GM18502 (cell line): ENCODE measurements at regions not wholly inside any gene's neighbourhood (a gene's known extent, or its start where the extent isn't known, plus 50 kb on each side); places are given as distances from the start of the nearest gene placed in this dataset.

Source experiments
- ATAC-seq: cut with Tn5 transposase; IDR thresholded peaks from one replicate; pipeline ENCODE4 v1.9.1; 2021; ENCODE audit warnings: mild to moderate bottlenecking; ENCODE audit not compliant: unreplicated experiment, poor library complexity

DNA sequence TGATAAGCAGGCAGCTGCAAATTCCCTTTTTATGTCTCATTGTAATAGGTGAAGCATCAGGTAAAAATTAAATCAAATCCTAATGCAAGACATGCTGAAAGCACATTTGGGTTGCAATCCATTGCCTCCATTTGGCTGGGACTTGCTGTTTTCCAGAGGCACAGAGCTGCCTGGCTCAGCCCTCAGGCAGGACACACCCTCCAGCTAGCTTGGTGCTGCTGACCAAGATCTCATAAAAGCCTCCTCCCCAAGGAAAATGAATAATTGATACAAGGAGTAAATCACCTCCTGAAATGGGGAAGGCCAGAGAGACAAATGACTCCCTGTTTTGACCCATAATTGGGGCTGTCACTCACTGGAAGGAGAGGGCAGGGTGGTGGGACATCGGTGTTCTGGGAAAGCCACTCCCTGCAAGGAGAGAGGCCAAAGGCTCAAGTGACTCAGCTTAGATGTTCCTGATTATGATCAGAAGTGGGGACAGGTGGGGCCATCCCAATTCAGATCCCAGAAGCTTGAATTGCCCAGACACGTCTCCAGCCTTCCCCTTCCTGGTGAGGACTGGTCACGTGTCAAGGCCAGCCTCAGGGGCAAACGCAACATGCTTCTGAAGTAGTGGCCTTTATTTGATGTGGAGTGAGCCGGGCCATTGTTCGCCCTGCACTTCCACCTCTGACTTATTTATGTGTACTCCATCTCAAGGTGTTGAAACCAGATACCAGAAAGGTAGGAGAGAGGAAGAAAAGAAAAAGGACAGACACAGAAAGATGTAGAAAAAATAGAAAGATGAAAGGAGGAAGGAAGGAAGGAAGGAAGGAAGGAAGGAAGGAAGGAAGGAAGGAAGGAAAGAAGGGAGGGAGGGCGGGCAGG is 773.7 kb downstream of the BCL11B start:
- no peak for ATAC-seq

DNA sequence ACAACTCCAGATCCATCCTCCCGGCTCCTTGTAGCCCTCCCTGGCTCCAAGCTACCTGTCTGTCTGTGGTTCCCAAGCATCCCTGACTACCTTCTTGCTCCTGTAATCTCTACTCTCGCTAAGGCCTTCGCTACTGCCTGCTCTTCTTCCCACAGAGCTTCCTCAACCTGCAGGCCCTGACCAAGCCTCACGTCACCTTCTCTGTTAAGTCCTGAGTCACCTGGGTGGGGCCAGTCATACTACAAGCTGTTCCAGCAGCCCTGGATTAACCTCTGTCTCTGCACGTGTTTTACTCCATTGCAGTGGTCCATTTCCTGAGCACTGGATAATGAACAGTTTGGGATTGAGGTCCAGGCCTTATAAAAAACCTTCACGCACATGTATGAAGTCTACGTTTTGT is 770.7 kb downstream of the BCL11B start:
- no peak for ATAC-seq

DNA sequence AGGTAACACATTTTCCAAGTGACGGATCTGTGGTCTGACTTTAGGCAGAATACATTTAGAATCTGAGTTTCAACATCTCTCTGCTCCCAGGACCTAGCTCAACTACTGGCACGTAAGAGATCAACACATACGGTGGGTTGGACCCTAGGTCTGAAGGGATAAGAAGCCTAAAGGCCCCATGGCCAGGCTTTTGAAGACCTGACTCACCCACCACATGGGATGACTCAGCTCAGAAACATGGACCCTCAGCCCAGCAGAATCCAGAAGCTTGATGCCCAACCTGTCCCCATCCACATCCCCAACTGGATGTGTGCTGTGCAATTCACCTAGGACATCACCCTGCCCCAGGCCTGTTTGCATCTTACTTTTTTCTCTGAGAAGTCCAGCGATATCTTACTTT is 770.2 kb downstream of the BCL11B start:
- no peak for ATAC-seq

DNA sequence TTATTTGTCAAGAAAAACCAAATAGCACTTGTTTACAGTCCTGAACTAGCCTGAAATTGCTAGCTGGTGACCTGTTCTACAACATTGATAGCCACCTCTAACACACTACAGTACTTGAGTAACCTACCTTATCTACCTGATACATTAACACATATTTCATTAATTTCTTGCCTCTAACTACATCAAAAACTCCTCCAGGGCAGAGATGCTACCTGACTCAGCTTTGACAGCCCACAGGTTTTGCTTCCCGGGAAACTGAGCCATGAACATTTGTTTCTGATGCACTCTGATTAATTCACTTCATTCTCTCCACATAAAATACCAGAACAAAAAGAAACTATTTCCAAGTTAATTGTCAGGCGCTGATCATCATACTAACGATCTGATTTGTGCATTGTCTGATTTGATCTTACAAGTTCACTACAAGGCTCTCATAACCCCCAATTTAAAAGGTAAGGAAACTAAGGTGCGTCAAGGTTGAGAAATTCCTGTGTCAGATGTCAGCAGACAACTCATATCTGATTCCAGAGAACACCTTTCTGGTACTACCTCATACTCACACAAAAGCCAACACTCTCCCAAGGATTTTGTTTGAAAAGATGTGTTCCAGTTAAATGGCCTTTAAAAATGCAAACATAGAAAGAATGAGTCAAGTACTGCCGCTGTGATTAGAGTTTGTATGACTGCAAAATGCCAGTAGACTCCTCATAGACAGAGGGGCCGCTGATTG is 768.7 kb downstream of the BCL11B start:
- no peak for ATAC-seq

DNA sequence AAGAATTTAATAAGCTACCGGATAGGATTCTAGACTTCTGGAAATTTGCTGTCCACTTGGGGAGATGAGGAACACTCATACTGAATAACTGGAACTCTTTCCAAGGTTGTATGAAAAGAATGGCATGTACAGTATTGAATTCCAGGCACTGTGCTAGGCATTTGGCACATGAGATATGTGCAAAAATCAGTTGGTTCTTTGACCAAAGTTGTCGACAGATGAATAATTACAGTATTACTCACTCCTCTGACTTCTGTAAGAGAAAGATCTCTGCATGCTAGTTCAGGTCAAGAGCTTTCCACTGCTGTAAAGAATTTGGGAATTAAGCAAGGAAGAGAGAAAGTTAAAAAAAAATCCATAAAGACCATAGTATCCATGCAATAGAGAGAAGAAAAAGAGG is 764.7 kb downstream of the BCL11B start:
- ATAC-seq = no peak

DNA sequence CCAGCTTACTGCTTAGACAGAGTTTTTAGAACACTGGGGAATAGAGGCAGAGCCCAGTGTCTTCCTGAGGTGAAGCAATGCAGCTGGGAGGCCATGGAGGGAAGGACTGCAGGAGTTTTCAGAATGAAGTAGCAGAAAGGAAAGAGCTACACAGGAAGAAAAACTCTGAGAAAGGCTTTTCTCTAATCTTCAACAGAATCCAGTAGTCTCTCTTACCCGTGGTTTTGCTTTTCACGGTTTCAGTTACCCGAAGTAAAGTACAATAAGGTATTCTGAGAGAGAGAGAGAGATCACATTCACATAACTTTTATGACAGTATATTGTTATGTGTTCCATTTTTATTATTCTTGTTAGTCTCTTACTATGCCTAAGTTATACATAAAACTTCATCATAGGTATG is 761.6 kb downstream of the BCL11B start:
- no peak for ATAC-seq

DNA sequence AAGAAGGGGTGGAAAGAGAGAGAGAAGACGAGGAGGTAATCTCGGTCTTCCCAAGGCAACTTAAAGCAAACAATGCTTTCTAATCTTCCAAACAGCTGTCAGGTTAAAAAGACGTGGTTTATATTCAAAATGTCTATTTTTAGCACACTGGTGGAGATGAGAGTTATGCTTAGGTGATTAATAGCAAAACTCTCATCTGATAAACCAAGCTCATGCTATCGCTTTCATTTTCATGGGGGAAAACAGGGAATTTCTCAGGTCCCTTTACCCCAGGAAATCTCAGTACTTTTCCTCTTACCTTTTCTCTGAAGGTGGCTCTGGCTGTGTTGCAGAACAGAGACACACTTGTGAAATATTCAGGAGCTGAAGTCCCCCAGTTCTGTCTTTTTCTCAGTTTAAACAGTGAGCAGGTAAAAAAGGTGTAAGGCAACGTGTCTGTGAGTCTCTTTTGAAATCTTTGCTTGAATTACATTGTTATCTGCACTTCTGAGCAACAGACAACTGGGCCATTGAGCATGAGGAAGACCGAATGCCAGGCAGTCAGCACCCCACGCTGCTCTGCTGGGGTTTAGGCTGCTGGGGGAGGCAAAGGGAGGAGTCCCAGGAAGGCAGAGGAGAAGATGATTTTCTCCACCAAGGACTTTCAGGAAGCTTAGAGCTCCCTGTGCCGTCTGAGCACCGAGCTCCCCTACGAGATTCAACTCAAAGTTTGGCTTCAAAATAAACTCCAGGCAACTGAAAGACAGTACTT is 759.3 kb downstream of the BCL11B start:
- no peak for ATAC-seq

DNA sequence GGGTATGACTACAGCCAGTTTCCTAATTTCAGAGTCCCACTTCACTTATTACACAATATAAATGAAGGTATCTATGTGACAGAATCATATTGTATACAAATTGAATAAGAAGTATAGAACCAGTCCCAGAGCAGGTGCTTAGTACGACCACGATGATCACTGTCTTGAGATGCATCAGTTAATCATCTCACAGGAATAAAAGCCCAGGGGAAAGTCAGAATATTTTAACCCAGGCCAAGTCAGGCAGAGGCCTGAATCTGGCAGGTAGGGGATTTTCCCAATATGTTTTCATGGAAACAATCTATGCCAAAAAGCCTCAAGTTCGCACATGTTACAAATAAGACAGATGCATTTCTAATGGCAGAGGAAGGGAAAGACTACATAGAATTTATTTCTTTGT is 758.4 kb downstream of the BCL11B start:
- no peak for ATAC-seq

DNA sequence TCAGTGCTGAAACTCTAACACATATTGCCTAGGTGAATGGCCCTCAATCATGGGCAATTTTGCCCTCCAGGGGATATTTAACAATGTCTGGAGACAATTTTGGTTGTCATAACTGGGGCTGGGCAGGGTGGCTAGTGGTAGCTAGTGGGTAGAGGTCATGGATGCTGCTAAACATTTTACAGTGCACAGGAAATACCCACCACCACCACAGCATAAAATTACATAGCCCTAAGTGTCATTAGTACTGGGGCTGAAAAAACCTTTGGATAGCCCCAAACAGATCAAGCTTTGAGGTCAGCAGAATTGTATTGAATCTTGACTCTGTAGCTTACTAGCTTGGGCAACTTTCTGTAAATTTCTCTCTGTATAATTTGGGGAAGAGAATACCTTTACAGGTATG is 758.0 kb downstream of the BCL11B start:
- no peak for ATAC-seq

DNA sequence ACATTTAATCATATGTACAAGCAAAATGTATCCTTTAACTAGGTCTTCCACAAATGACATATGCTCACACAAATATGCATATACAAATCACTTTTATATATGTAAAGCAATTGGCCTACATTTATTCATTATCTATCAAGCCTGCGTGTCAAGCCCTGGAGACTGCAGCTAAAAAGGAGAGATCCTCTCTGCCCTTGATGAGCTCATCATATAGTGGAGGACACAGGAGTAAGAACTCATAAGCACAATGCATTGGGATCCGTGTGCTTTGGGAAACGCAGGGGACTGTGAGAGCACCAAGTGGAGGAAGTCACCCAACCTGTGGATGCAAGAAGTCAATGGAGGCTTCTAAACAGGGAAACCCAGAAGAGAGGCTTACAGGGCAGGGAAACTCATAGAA is 735.7 kb downstream of the BCL11B start:
- ATAC-seq = no peak

DNA sequence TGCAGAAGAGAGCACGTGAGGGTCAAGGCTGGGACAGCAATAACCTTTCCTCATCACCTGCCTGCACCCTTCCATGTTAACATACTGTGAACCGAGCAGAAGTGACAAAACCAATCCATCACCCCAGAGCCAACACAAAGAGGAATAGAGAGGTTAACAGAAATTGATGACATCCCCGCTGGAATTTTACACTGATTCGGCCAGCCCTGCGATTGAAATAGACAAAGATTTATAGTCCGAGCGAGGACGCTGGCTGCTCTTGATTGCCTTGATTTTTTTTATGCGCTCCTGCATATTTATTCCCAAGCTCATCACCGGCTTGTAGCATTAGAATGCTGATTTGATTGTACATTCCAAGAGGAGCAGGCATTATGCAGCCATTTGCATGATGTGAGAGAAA is 729.7 kb downstream of the BCL11B start:
- ATAC-seq = no peak

DNA sequence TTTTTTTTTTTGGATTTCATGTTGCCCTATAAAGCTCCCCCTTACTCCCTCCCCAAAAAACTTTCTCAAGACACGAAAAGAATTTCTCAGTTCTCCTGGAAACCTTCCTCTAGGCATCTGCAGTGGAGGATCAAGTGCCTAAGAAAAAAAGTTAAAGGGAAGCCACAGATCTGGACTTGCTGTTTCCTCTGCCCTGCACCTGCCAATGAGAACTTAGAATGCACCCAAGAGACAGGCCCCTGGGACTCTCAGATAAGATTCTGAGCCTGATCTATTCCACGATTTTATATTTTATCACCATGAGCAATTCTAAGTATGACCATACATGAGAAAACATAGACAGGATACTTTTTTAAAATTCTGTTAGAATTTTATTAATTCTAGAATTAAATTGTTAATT is 728.9 kb downstream of the BCL11B start:
- no peak for ATAC-seq

DNA sequence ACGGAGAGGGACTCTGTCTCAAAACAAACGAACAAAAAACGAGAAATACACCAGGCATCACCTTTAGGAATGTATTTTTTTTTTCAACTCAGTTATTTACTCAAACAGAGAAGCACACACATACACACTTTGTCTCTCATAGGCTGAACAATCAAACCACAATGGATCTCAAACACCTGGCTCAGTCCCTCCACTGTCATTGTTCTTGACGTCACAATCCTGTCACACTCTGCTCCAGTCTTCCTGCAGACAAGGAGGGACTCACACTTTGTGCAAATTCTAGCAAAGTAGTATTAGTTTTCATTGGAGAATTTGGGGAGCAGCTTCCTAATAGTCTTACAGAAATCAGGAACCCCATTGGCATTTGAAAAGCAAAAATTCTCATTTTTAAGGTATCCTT is 727.8 kb downstream of the BCL11B start:
- ATAC-seq = no peak

DNA sequence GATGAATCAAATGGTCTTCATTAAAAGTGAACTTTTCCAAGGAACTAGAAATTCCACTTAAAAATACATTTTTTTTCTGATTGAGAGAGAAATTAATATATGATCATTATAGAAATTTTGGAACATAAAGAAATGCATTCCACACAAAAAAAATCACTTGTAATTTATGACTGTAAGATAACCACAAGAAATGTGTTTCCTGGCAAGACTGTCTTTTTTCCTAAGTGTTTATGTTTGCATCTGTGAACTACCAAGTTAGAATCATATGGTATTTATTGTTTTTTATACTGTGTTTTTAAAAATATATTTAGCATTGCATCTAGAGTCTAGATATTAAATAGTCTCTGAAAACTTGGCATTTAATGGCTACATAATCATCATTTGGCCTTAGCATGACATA is 726.8 kb downstream of the BCL11B start:
- ATAC-seq = no peak

DNA sequence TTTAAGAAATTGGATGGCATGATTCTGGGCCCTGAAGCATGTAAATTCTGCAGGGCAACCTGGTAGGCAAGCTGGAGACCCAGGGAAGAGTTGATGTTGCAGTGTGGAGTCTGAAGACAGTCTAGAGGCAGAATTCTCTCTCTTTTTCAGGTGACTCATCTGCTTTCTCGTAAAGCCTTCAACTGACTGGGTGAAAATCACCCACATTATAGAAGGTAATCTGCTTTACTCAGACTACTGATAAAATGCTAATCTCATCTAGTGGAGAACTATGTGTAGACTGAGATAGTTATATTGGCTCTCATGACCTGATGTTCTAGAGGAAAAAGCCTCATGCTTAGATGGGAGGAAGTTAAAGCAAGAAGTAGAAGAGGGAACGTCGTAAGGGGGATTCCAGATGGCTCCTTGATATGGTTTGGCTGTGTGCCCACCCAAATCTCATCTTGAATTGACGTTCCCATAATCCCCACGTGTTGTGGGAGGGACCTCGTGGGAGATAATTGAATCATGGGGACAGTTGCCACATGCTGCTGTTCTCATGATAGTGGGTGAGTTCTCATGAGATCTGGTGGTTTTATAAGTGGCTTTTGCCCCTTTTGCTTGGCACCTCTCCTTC is 723.8 kb downstream of the BCL11B start:
- ATAC-seq = no peak

DNA sequence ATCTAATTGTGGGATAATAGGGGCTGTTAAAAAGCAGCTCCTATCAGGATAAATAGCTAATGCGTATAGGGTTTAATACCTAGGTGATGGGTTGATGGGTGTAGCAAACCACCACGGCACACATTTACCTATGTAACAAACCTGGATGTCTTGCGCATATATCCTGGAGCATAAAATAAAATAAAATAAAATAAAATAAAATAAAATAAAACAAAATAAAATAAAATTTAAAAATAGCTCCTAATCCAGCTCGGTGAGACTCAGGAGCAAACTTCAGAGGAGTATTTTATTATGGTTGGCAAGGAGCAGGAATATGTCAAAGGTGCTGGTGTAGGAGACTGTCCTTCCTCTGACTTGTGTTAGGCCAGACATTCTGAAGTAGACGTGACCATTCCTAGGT is 721.0 kb downstream of the BCL11B start:
- ATAC-seq = no peak

DNA sequence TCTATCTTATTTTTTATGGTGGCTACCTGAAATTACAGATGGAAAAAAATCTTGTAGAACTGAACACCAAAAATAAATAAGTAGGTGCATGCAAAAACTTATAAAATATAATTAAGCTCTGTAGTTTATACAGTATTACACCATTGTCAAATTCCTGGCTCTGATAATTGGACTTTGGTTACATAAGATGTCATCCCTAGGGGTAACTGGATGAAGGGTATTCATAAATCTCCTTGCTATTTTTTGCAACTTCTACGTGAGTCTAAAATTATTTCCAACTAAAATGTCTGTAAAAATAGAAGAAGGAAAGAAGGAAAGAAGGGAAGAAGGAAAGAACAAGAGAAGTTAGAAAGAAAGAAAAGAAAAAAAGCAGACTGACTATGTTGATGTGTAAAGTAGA is 716.6 kb downstream of the BCL11B start:
- no peak for ATAC-seq

DNA sequence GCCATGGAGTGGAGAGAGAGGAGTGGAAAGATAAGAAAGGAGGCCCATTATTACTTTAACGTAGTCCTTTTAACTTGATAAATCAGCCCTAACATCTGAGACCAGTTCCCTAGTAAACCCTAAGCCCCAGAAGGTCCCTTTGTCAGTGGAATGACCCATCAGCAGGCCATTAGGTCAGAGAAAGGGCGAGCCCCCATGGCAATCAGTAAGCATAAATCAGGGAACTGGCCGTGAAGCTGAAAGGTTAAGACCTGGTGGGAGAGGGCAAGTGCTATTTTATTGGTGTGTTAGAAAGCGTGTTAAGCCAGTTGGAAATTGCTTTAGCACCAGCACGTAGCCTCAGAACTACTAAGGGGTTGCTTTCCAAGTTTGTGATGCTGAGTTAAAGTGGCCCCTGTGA is 708.0 kb downstream of the BCL11B start:
- ATAC-seq = no peak

DNA sequence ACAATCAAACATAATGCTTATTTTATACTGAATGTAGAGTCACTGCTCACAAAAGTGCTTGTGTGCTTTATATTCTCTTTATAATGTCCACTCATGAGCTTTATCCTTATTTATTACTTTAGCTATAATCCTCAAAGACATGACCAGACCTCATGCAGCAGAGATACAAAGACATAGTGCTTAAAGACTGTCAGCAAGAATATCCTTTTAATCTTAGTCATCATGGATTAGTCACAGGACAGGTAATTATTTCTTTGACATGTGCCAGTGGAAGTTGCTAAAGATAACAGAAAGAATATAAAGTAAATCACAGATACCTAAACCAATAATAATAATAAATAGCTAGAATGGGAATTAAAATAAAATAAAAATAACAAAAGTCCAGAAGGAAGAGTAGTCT is 707.5 kb downstream of the BCL11B start:
- no peak for ATAC-seq

DNA sequence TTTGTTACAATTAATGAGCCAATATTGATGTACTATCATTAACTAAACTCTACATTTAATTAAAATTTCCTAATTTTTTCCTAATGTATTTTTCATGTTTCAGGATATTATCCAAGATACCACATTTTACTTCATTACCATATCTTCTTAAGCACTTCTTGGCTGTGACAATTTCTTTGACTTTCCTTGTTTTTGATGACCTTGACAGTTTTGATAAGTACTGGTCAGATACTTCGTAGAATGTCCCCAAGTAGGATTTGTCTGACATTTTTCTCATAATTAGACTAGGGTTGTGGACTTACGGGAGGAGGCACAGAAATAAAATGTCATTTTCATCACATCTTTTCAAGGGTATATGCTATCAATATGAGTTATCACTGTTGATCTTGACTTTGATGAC is 700.9 kb downstream of the BCL11B start:
- ATAC-seq = no peak

DNA sequence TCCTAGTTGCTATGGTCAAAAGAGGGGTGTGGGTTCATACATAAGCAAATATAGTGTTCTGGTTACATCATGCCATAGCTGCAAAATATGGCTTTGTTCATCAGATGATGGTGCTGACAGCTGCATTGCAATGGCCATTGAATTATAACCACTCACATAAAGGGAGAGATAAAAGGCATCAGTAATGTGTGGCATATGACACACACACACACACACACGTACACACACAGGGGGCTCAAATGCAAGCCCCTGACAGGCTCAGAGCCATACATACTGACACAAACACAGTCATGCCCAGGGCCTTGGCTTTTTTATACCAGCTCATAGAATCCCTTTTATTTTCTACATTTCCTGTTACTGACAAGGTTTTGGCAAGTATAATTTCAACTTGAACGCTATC is 698.9 kb downstream of the BCL11B start:
- ATAC-seq = no peak
